GM21576 (cell line): ENCODE measurements at regions not wholly inside any gene's neighbourhood (a gene's known extent, or its start where the extent isn't known, plus 50 kb on each side); places are given as distances from the start of the nearest gene placed in this dataset.

Experiments
- ATAC-seq: cut with Tn5 transposase; IDR thresholded peaks from one replicate; pipeline ENCODE4 v1.9.1; 2021; ENCODE audit warnings: mild to moderate bottlenecking, moderate library complexity; ENCODE audit not compliant: unreplicated experiment

- no peak for ATAC-seq
Measured at GRCh38 chr2:136407952-136408318, 290.0 kb upstream of the CXCR4 start.

GRCh38 chr2:136407117-136407951 is 289.4 kb upstream of the CXCR4 start:
- ATAC-seq: no peak

- ATAC-seq: no peak
Measured at GRCh38 chr2:136404925-136405324, 287.0 kb upstream of the CXCR4 start.

- no peak for ATAC-seq
Measured at GRCh38 chr2:136404176-136404575, 286.2 kb upstream of the CXCR4 start.

- ATAC-seq: no peak
Measured at GRCh38 chr2:136402281-136402680, 284.3 kb upstream of the CXCR4 start.

- no peak for ATAC-seq
Measured at GRCh38 chr2:136399667-136400289, 281.8 kb upstream of the CXCR4 start.

GRCh38 chr2:136395582-136395981 is 277.6 kb upstream of the CXCR4 start:
- ATAC-seq: no peak

GRCh38 chr2:136394136-136395060 is 276.4 kb upstream of the CXCR4 start:
- peak; percentile 80 for ATAC-seq

GRCh38 chr2:136393514-136393913 is 275.6 kb upstream of the CXCR4 start:
- no peak for ATAC-seq

- ATAC-seq: no peak
Measured at GRCh38 chr2:136392897-136393505, 275.1 kb upstream of the CXCR4 start.

- ATAC-seq: peak; percentile 58
Measured at GRCh38 chr2:136389809-136390208, 271.9 kb upstream of the CXCR4 start.

GRCh38 chr2:136386046-136386445 is 268.1 kb upstream of the CXCR4 start:
- ATAC-seq: no peak

- ATAC-seq: peak; percentile 45
Measured at GRCh38 chr2:136384531-136385303, 266.8 kb upstream of the CXCR4 start.

GRCh38 chr2:136383167-136383566 is 265.2 kb upstream of the CXCR4 start:
- ATAC-seq: no peak

GRCh38 chr2:136381722-136382633 is 264.0 kb upstream of the CXCR4 start:
- peak; percentile 70 for ATAC-seq

GRCh38 chr2:136381245-136381644 is 263.3 kb upstream of the CXCR4 start:
- no peak for ATAC-seq

- no peak for ATAC-seq
Measured at GRCh38 chr2:136378712-136379595, 261.0 kb upstream of the CXCR4 start.
